Kidney epithelial cell (primary cell): ENCODE measurements at regions not wholly inside any gene's neighbourhood (a gene's known extent, or its start where the extent isn't known, plus 50 kb on each side); places are given as distances from the start of the nearest gene placed in this dataset.
A peak's percentile ranks its signal among the peaks of the same experiment; 100 is the strongest.

ENCODE experiments used
- DNase-seq: peaks from one replicate; pipeline ENCODE4 v3.0.0-alpha.2; 2010; ENCODE audit warnings: low read depth
- H3K27me3 ChIP-seq: 2 replicates; pipeline ENCODE4 v1.6.0; 2011; ENCODE audit warnings: low read length; ENCODE audit not compliant: control insufficient read depth, insufficient read depth
- H3K36me3 ChIP-seq: 2 replicates; pipeline ENCODE4 v1.5.1; 2011; ENCODE audit warnings: low read length; ENCODE audit not compliant: control insufficient read depth, insufficient read depth
- H3K4me3 ChIP-seq: 2 replicates; pipeline ENCODE4 v1.5.1; 2011; ENCODE audit warnings: low read depth, mild to moderate bottlenecking, control low read depth, low read length
- TF ChIP-seq, protein P1 (sequence below): IDR thresholded peaks from 2 replicates; pipeline ENCODE4 v1.5.1; 2011; ENCODE audit warnings: mild to moderate bottlenecking, moderate library complexity, low read length, control low read depth, inconsistent platforms; ENCODE audit not compliant: insufficient read depth, poor library complexity, severe bottlenecking

DNA sequence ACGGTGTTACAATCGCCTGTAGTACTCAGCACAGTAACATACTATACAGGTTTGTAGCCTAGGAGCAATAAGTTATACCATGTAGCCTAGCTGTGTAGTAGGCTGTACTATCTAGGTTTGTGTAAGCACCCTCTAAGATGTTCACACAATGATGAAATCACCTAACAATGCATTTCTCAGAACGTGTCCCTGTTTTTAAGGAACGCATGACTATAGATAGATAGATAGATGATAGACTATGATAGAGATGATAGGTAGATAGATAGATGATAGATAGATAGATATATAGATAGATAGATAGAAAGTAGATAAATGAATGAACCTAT is 203.9 kb downstream of the FAM76B start:
- H3K36me3 ChIP-seq: no peaks in the 10 kb centered on the region
- no peak overlapping the region for H3K4me3 ChIP-seq
- TF ChIP-seq, protein P1, sequence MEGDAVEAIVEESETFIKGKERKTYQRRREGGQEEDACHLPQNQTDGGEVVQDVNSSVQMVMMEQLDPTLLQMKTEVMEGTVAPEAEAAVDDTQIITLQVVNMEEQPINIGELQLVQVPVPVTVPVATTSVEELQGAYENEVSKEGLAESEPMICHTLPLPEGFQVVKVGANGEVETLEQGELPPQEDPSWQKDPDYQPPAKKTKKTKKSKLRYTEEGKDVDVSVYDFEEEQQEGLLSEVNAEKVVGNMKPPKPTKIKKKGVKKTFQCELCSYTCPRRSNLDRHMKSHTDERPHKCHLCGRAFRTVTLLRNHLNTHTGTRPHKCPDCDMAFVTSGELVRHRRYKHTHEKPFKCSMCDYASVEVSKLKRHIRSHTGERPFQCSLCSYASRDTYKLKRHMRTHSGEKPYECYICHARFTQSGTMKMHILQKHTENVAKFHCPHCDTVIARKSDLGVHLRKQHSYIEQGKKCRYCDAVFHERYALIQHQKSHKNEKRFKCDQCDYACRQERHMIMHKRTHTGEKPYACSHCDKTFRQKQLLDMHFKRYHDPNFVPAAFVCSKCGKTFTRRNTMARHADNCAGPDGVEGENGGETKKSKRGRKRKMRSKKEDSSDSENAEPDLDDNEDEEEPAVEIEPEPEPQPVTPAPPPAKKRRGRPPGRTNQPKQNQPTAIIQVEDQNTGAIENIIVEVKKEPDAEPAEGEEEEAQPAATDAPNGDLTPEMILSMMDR: no peak
- H3K27me3 ChIP-seq: no peaks in the 10 kb centered on the region
- no peak for DNase-seq

DNA sequence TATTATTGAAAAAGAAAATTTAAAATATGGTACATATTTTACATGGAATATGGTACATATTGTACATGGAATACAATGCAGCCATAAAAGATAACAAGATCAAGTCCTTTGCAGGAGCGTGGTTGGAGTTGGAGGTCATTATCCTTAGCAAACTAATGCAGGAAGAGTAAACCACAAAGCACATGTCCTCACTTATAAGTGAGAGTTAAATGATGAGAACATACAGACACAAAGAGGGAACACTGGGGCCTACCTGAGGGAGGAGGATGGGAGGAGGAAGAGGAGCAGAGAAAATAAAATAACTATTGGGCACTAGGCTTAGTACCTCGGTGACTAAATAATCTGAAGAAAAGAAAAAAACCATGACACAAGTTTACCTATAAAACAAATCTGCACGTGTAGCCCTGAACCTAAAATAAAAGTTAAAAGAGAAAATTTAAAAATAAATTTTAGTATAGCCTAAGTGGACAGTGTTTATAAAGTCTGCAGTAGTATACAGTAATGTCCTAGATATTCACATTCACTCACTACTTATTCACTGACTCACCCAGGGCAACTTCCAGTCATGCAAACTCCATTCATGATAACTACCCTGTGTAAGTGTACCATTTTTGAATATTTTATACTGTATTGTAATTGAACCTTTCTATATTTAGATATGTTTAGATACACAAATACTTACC is 204.4 kb downstream of the FAM76B start:
- no peak for DNase-seq
- TF ChIP-seq, protein P1: no peak
- Histone ChIP-seq H3K36me3 (no peaks in the 10 kb centered on the region), H3K4me3 (no peak overlapping the region), H3K27me3 (no peaks in the 10 kb centered on the region)

DNA sequence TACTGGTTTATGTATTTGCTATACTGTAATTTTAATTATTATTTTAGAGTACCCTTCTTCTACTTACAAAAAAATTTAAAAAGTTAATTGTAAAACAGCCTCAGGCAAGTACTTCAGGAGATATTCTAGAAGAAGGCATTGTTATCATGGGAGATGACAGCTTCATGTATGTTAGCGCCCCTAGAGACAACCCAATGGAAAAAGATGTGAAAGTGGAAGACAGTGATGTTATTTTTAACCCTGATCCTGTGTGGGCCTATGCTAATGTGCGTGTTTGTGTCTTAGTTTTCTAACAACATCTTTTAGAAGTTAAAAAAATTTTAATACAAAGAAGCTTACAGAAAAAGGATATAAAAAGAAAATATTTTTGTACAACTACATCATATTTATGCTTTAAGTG is 205.0 kb downstream of the FAM76B start:
- DNase-seq: no peak
- Histone ChIP-seq H3K4me3 (no peak overlapping the region), H3K27me3 (no peaks in the 10 kb centered on the region), H3K36me3 (no peaks in the 10 kb centered on the region)
- TF ChIP-seq, protein P1: no peak

DNA sequence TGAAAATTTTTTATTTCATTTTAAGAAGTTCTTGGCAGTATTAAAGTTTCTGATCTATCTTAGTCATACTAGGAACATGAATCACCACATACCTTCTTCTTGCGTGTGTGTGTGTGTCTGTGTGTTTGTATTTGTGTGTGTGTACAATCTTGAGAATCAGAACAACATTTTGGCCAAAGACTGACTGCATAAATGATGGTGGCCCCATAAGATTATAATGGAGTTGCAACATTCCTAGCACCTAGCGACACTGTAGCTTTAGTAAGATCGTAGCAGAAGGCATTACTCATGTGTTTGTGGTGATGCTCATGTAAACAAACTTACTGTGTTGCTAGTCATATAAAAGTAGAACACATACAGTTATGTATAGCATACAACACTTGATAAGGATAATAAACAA is 205.4 kb downstream of the FAM76B start:
- TF ChIP-seq, protein P1: no peak
- Histone ChIP-seq H3K4me3 (no peak overlapping the region), H3K27me3 (no peaks in the 10 kb centered on the region), H3K36me3 (no peaks in the 10 kb centered on the region)
- DNase-seq: no peak

DNA sequence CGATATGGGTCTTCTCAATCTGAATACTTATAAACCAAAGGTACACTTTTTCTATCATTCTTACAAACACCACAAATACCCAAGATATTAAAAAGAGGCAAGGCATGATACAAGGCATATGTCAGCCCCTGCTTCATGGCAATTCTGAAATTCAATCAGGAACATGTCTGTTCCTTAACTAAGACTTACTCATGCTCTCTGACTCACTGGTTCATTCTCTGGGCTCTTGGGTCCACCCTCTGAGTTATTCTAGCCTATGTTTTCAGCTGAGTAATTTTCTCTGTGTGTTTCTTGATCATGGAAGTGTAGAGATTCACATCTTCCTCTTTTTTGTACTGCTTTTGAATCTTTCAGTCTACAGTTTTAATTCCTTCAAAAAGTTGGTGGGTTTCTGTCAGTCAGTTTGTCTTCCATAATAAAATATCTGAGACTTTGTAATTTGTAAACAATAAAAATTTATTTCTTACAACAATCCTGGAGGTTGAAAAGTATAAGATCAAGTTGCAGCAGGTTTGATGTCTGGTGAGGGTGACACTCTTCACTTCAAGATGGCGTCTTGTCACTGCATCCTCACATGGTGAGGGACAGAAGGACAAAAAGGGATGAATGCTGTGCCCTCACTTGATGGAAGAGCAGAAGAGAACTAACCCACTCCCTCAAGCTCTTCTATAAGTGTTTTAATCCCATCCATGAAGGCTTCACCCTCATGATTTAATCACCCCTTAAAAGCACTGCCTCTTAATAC is 211.7 kb downstream of the FAM76B start:
- peak; percentile 63 for DNase-seq
- H3K27me3 ChIP-seq: no peaks in the 10 kb centered on the region
- TF ChIP-seq, protein P1: no peak
- H3K36me3 ChIP-seq: no peaks in the 10 kb centered on the region
- no peak overlapping the region for H3K4me3 ChIP-seq
